ENCODE measurements at regions not wholly inside any gene's neighbourhood (a gene's known extent, or its start where the extent isn't known, plus 50 kb on each side); places are given as distances from the start of the nearest gene placed in this dataset.

GRCh38 chr2:134199123-134199522 is 54.7 kb upstream of the MGAT5 start:
- CTCF ChIA-PET, result interaction anchor here (1.5 to 3.0 kb wide), 2 partner anchors 8 to 81 kb away, joined by 3 to 15 read pairs; no protein-coding TSS in a partner anchor
- intact Hi-C loops (cut with micrococcal nuclease), result no loop called here
- no peak for ATAC-seq

GRCh38 chr2:134200036-134200618 is 53.7 kb upstream of the MGAT5 start:
- H2AFZ ChIP-seq (ENCODE audit: low read depth, low read length, poor library complexity, severe bottlenecking), result no peak overlapping the region
- no peaks in the 10 kb centered on the region for H4K20me1 ChIP-seq (ENCODE audit: insufficient read depth)
- H3K27ac ChIP-seq (ENCODE audit: low read depth, low read length), result no peak overlapping the region
- H3K36me3 ChIP-seq (ENCODE audit: control insufficient read depth in 1 of 2, insufficient read depth in 2 of 2, low read length in 2 of 2), result no peaks in the 10 kb centered on the region
- BruUV-seq (replicated peaks), result no TSS peak
- no peak overlapping the region for H3K4me3 ChIP-seq (replicated peaks in 1 of 2; ENCODE audit: low read depth in 1 of 2, low read length in 2 of 2)
- intact Hi-C loops (cut with micrococcal nuclease), result no loop called here
- H3K9me3 ChIP-seq (ENCODE audit: control insufficient read depth in 1 of 2, insufficient read depth in 1 of 2, low read depth in 1 of 2, low read length in 2 of 2), result no peaks in the 10 kb centered on the region
- POLR2A ChIA-PET, result no interaction called here
- CTCF ChIA-PET, result interaction anchor here (1.5 kb wide), 1 partner anchor 82 kb away, joined by 3 read pairs; no protein-coding TSS in a partner anchor
- TF ChIP-seq ATF3 (IDR thresholded peaks at IDR 0.05) (no peak), EZH2phosphoT487 (IDR thresholded peaks at IDR 0.05; ENCODE audit: borderline replicate concordance) (no peak), TCF7L2 (IDR thresholded peaks at IDR 0.05; ENCODE audit: borderline replicate concordance, extremely low read depth, insufficient read depth, insufficient read length) (no peak)
- no peak overlapping the region for H3K9ac ChIP-seq (ENCODE audit: low read length)
- ATAC-seq (no peak), DNase-seq (ENCODE audit: low read depth, low spot score) (no peak)
- RAD21 ChIA-PET (ENCODE audit: low non-redundant PET in 1 of 2, low total read pairs in 2 of 2, uncharacterized antibody in 2 of 2, unreplicated experiment in 2 of 2), result no interaction called here
- H3K4me1 ChIP-seq (ENCODE audit: control insufficient read depth in 1 of 2, insufficient read depth in 2 of 2, low read length in 2 of 2), result no peaks in the 10 kb centered on the region
- no peaks in the 10 kb centered on the region; the same call in 1 of the 2 replicates for H3K79me2 ChIP-seq (ENCODE audit: insufficient read depth, low read length)
- no peak overlapping the region for H3K4me2 ChIP-seq (ENCODE audit: low read length)
- no peaks in the 10 kb centered on the region for H3K9me2 ChIP-seq (ENCODE audit: insufficient read depth)
- H3K27me3 ChIP-seq (ENCODE audit: insufficient read depth, low read length), result no peaks in the 10 kb centered on the region

More at GRCh38 chr2:134199123-134199522, 54.7 kb upstream of the MGAT5 start:
- no peak overlapping the region for H3K27ac ChIP-seq (ENCODE audit: low read depth, low read length)
- no peak overlapping the region for H3K9ac ChIP-seq (ENCODE audit: low read length)
- no peaks in the 10 kb centered on the region for H4K20me1 ChIP-seq (ENCODE audit: insufficient read depth)
- ChIA-PET POLR2A (no interaction called here), RAD21 (ENCODE audit: low non-redundant PET in 1 of 2, low total read pairs in 2 of 2, uncharacterized antibody in 2 of 2, unreplicated experiment in 2 of 2) (no interaction called here)
- no peak overlapping the region for H3K4me2 ChIP-seq (ENCODE audit: low read length)
- no peaks in the 10 kb centered on the region for H3K4me1 ChIP-seq (ENCODE audit: control insufficient read depth in 1 of 2, insufficient read depth in 2 of 2, low read length in 2 of 2)
- BruUV-seq (replicated peaks), result no TSS peak
- no peaks in the 10 kb centered on the region for H3K36me3 ChIP-seq (ENCODE audit: control insufficient read depth in 1 of 2, insufficient read depth in 2 of 2, low read length in 2 of 2)
- H3K27me3 ChIP-seq (ENCODE audit: insufficient read depth, low read length), result no peaks in the 10 kb centered on the region
- no peaks in the 10 kb centered on the region for H3K9me3 ChIP-seq (ENCODE audit: control insufficient read depth in 1 of 2, insufficient read depth in 1 of 2, low read depth in 1 of 2, low read length in 2 of 2)
- H3K79me2 ChIP-seq (ENCODE audit: insufficient read depth, low read length), result no peaks in the 10 kb centered on the region; the same call in 1 of the 2 replicates
- H3K9me2 ChIP-seq (ENCODE audit: insufficient read depth), result no peaks in the 10 kb centered on the region
- H2AFZ ChIP-seq (ENCODE audit: low read depth, low read length, poor library complexity, severe bottlenecking), result no peak overlapping the region
- TF ChIP-seq ZFX (IDR thresholded peaks at IDR 0.05) (no peak), ELF1 (IDR thresholded peaks at IDR 0.05; ENCODE audit: borderline replicate concordance, low read depth) (no peak), POLR2AphosphoS5 (IDR thresholded peaks at IDR 0.05; ENCODE audit: low read depth, low read length) (no peak)
- no peak for DNase-seq (ENCODE audit: low read depth, low spot score)
- no peak overlapping the region for H3K4me3 ChIP-seq (replicated peaks in 1 of 2; ENCODE audit: low read depth in 1 of 2, low read length in 2 of 2)
